Tibial nerve (tissue), 4 donors: ENCODE measurements at regions not wholly inside any gene's neighbourhood (a gene's known extent, or its start where the extent isn't known, plus 50 kb on each side); places are given as distances from the start of the nearest gene placed in this dataset.

ENCODE experiments used
- DNase-seq, 2 donors: peaks; one replicate each; pipeline ENCODE4 v3.0.0-alpha.2; 2019; ENCODE audit warnings: low spot score in 2 of 2
- H3K27ac ChIP-seq, 4 donors: fragments of 200-600 bp; sonication (generic) in 3 of 4; one replicate each; pipeline ENCODE4 v1.5.1; 2017 to 2019; ENCODE audit warnings: mild to moderate bottlenecking in 1 of 4
- H3K27me3 ChIP-seq, 2 donors: fragments of 200-600 bp; sonication (generic) in 1 of 2; one replicate each; pipeline versions ENCODE4 v1.5.1 to v1.6.0; 2017 to 2019
- H3K36me3 ChIP-seq, 3 donors: fragments of 200-600 bp; sonication (generic); one replicate each; pipeline ENCODE4 v1.5.1; 2018 to 2019
- H3K4me1 ChIP-seq, 4 donors: fragments of 200-600 bp; sonication (generic) in 3 of 4; one replicate each; pipeline ENCODE4 v1.5.1; 2017 to 2019
- H3K4me3 ChIP-seq, 4 donors: fragments of 200-600 bp; sonication (generic) in 3 of 4; one replicate each; pipeline ENCODE4 v1.5.1; 2017 to 2019; ENCODE audit warnings: mild to moderate bottlenecking in 1 of 4, moderate library complexity in 1 of 4
- H3K9me3 ChIP-seq, 4 donors: fragments of 200-600 bp; sonication (generic) in 3 of 4; one replicate each; pipeline ENCODE4 v1.5.1; 2017 to 2019
- CTCF ChIP-seq, 5 experiments: fragments of 200-600 bp in 3 of 5; fragments of 450-650 bp in 2 of 5; sonication (generic) in 3 of 5; IDR thresholded peaks; one replicate each; pipeline ENCODE4 v1.5.1; 2016 to 2019; ENCODE audit warnings: antibody characterized with exemption in 5 of 5, mild to moderate bottlenecking in 3 of 5, moderate library complexity in 2 of 5
- EP300 ChIP-seq, 2 donors: sonication (generic); formaldehyde crosslinking; IDR thresholded peaks; one replicate each; pipeline ENCODE4 v1.6.1; 2017; ENCODE audit warnings: antibody characterized with exemption in 2 of 2, mild to moderate bottlenecking in 1 of 2
- POLR2A ChIP-seq, 2 donors: fragments of 450-650 bp; IDR thresholded peaks; one replicate each; pipeline ENCODE4 v1.6.1; 2017; ENCODE audit warnings: antibody characterized with exemption in 2 of 2, mild to moderate bottlenecking in 2 of 2, moderate library complexity in 2 of 2
- WGBS, 2 donors: methylation state at CpG; one replicate each; pipeline ENCODE4 v1.1.5; 2018; 5-methylcytosine and 5-hydroxymethylcytosine counted together

- no peak for DNase-seq
- Histone ChIP-seq H3K36me3 (no peaks in the 10 kb centered on the region), H3K27ac (no peak overlapping the region), H3K27me3 (no peaks in the 10 kb centered on the region), H3K4me1 (no peaks in the 10 kb centered on the region), H3K9me3 (no peaks in the 10 kb centered on the region), H3K4me3 (no peak overlapping the region)
- no peak for TF ChIP-seq POLR2A (IDR thresholded peaks at IDR 0.05)
- no peak for TF ChIP-seq CTCF (IDR thresholded peaks at IDR 0.05)
- no peak for TF ChIP-seq EP300 (IDR thresholded peaks at IDR 0.05)
- WGBS, 2 donors: 72% methylated on average over 6 of the region's 6 CpGs
These were observed 434.1 kb upstream of the CHST9 start for GRCh38 chr18:27619090-27619772.

GRCh38 chr18:27616324-27616723, 431.2 kb upstream of the CHST9 start:
- DNase-seq: no peak
- no peaks in the 10 kb centered on the region for H3K36me3 ChIP-seq
- no peak for TF ChIP-seq POLR2A (IDR thresholded peaks at IDR 0.05)
- no peak for TF ChIP-seq EP300 (IDR thresholded peaks at IDR 0.05)
- no peak for TF ChIP-seq CTCF (IDR thresholded peaks at IDR 0.05)
- H3K27ac ChIP-seq: no peak overlapping the region
- H3K9me3 ChIP-seq: no peaks in the 10 kb centered on the region
- H3K4me1 ChIP-seq: no peaks in the 10 kb centered on the region
- 69 to 73% methylated on average over 4 of the region's 4 CpGs for WGBS, 2 donors
- no peak overlapping the region for H3K4me3 ChIP-seq
- H3K27me3 ChIP-seq: no peaks in the 10 kb centered on the region

GRCh38 chr18:27614951-27615844, 430.1 kb upstream of the CHST9 start:
- H3K4me1 ChIP-seq: no peaks in the 10 kb centered on the region
- WGBS, 2 donors: 87 to 88% methylated on average over 8 of the region's 8 CpGs
- DNase-seq: no peak
- no peak for TF ChIP-seq POLR2A (IDR thresholded peaks at IDR 0.05)
- no peak for TF ChIP-seq CTCF (IDR thresholded peaks at IDR 0.05)
- TF ChIP-seq EP300 (IDR thresholded peaks at IDR 0.05): no peak
- no peaks in the 10 kb centered on the region for H3K27me3 ChIP-seq
- no peak overlapping the region for H3K27ac ChIP-seq
- H3K4me3 ChIP-seq: no peak overlapping the region
- no peaks in the 10 kb centered on the region for H3K36me3 ChIP-seq
- H3K9me3 ChIP-seq: no peaks in the 10 kb centered on the region

- DNase-seq: no peak
- Histone ChIP-seq H3K36me3 (no peaks in the 10 kb centered on the region), H3K27me3 (no peaks in the 10 kb centered on the region), H3K27ac (no peak overlapping the region), H3K4me3 (no peak overlapping the region), H3K4me1 (no peaks in the 10 kb centered on the region), H3K9me3 (no peaks in the 10 kb centered on the region)
- TF ChIP-seq CTCF (IDR thresholded peaks at IDR 0.05) (no peak), EP300 (IDR thresholded peaks at IDR 0.05) (no peak), POLR2A (IDR thresholded peaks at IDR 0.05) (no peak)
These were observed 424.1 kb upstream of the CHST9 start for GRCh38 chr18:27609221-27609620.

- H3K27me3 ChIP-seq: no peaks in the 10 kb centered on the region
- peak in 1 of 5 experiments; percentile 25 for TF ChIP-seq CTCF (IDR thresholded peaks at IDR 0.05)
- TF ChIP-seq EP300 (IDR thresholded peaks at IDR 0.05): no peak
- TF ChIP-seq POLR2A (IDR thresholded peaks at IDR 0.05): no peak
- H3K27ac ChIP-seq: no peak overlapping the region
- no peaks in the 10 kb centered on the region for H3K4me1 ChIP-seq
- no peak for DNase-seq
- no peaks in the 10 kb centered on the region for H3K36me3 ChIP-seq
- WGBS, 2 donors: 91 to 92% methylated on average over 3 of the region's 3 CpGs
- H3K9me3 ChIP-seq: no peaks in the 10 kb centered on the region
- H3K4me3 ChIP-seq: no peak overlapping the region
These were observed 423.6 kb upstream of the CHST9 start for GRCh38 chr18:27608742-27609141.
